ENCODE measurements at regions not wholly inside any gene's neighbourhood (a gene's known extent, or its start where the extent isn't known, plus 50 kb on each side); places are given as distances from the start of the nearest gene placed in this dataset.

DNA sequence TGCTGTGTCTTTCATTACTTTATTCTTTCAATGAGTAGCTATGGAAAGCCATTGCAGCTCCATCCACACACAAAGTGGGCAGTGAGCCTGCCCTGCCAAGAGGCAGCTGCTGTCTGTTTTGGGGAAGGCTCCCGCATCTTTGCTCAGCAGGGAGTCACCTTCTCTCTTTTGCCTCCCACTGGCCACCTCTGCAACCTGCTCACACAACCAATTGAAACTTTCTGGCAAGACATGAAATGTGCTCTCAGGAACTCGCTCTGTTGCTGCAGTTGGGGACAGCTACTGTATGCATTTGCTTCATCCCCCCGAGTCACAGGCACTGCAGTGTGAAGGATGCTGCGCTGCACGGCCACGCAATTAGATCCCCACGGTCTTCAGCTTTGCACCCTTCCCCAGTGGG, 244.8 kb upstream of the NFE2L3 start:
- TF ChIP-seq, protein P1, sequence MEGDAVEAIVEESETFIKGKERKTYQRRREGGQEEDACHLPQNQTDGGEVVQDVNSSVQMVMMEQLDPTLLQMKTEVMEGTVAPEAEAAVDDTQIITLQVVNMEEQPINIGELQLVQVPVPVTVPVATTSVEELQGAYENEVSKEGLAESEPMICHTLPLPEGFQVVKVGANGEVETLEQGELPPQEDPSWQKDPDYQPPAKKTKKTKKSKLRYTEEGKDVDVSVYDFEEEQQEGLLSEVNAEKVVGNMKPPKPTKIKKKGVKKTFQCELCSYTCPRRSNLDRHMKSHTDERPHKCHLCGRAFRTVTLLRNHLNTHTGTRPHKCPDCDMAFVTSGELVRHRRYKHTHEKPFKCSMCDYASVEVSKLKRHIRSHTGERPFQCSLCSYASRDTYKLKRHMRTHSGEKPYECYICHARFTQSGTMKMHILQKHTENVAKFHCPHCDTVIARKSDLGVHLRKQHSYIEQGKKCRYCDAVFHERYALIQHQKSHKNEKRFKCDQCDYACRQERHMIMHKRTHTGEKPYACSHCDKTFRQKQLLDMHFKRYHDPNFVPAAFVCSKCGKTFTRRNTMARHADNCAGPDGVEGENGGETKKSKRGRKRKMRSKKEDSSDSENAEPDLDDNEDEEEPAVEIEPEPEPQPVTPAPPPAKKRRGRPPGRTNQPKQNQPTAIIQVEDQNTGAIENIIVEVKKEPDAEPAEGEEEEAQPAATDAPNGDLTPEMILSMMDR (IDR thresholded peaks at IDR 0.05) = no peak
- no peak for TF ChIP-seq EZH2 (IDR thresholded peaks at IDR 0.05; ENCODE audit: borderline replicate concordance, insufficient read depth, low read depth, low read length, poor library complexity, severe bottlenecking)
